ENCODE measurements at regions not wholly inside any gene's neighbourhood (a gene's known extent, or its start where the extent isn't known, plus 50 kb on each side); places are given as distances from the start of the nearest gene placed in this dataset.

GRCh38 chr3:59385547-59385946 is 335.7 kb upstream of the CFAP20DC start:
- TF ChIP-seq POLR2A (IDR thresholded peaks at IDR 0.05) = no peak
- no peak for TF ChIP-seq CTCF (IDR thresholded peaks at IDR 0.05)

Data from lower leg skin (tissue), 3 donors.